Inflammatory macrophage treated with lipopolysaccharide for 1 hour (primary cell): ENCODE measurements at regions not wholly inside any gene's neighbourhood (a gene's known extent, or its start where the extent isn't known, plus 50 kb on each side); places are given as distances from the start of the nearest gene placed in this dataset.

Experiments
- DNase-seq, 2 donors: peaks; one replicate each; pipeline ENCODE4 v3.0.0-alpha.2; 2020 to 2022

DNA sequence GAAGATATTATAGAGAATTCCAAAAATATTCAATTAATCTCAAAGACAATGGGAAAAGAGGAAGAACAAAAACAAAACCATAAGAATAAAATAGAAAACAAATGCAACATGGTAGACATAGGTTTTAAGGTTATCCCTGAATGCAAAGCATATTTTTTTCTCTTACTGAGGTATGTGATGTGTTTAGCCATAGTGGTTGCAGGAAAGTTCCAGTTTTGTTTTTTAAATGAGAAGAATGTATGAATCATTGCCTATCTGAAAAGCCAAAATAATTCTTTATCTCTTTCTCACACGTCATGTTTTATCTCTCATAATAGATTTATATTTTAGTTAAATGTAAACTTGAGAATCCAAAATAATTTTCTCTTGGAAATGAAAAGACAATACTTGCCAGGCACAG is 2591.7 kb upstream of the PCDH20 start:
- DNase-seq: no peak

DNA sequence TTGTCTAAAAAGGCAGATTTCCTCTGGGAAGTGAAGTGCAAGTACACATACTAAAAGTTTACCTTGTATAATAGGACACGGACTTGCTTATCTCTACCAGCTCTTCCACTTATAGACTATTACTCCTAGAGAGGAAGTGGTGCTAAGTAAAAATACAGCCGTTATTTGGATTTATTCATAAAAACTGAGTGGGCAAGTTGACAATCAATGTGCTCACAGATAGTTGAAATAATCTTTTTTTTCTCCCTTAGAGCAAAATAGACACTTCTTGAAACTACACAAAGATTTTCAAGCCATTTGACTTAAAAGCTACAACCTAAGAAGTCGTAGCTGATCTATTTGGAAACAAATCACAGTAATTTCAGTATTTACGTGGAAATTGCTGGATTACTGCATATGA is 2584.7 kb upstream of the PCDH20 start:
- DNase-seq: no peak

DNA sequence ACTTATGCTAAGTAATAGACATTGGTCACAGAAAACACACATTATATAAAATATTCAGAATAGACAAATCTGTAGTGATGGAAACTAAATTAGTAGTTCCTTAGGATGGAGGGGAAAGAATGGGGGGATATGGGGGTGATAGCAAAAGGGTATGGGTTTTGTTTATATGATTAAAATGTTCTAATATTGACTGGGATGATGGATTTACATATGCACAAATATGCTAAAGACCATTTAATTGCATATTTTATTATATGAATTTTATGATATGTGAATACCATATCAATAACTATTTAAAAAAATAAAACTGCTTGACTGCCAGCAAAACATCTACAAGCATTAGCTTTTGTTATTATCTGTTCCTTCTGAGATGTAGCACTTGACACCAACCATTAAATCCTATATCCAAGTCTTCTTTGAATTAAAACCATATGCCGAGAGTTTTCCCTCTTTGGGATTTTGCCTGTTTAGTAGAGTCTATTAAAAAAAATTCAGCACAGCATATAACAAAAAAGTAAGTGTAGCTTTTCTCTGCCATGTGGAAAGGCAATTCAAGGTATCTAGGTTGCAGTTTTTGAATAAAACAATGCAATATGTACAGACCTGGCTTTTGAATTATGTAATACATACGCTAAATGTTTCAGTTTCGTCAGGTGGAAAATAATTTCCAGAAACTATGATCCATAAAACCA is 2584.1 kb upstream of the PCDH20 start:
- DNase-seq: no peak

DNA sequence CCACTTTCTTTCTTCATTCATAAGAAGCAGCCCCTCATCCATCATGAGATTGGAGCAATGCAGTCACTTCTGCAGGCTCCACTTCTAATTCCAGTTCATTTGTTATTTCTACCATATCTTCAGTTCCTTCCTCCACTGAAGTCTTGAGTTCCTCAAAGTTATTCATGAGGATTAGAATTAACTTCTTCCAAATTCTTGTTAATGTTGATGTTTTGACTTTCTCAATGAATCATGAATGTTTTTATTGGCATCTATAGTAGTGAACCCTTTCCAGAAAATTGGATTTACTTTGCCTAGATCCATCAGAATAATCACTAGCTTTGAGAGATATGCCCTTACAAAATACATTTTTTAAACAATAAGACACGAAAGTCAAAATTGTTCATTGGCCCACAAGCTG is 2567.7 kb upstream of the PCDH20 start:
- DNase-seq: no peak

DNA sequence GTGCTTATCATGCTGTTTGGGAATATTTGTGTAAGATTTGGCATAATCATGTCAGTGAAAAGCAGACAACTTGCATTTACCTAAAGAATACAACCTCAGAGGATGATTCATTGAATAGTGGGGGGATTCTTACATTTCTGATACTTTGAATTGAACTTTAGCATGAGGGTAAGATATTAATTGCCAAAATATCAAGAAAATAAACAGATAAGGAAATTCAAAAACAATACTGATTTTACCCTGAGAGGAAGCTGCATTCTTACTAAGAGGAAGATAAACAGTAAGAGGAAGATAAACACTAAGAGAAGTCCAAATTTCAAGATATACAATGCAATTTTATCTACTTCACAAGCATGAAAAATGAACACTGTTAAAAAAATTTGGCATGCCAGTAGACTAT is 2564.3 kb upstream of the PCDH20 start:
- DNase-seq: no peak

DNA sequence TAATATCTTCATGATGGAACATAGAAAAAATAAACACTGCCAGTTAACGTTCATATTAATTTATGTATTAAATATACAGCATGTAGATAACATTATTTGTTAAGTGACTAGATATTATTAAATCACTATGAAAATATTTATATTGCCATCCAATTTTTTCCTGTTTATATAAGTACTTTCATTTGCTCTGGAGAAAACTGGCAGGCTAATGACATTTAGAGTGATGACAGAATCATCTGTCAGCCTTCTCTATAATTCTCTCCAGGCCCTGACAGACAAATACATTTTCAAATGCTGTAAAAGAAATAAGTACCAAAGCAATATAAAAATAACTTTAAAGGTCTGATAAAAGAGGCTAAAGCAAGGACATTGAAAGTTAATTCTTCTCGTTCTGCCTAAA is 2556.7 kb upstream of the PCDH20 start:
- DNase-seq: no peak

DNA sequence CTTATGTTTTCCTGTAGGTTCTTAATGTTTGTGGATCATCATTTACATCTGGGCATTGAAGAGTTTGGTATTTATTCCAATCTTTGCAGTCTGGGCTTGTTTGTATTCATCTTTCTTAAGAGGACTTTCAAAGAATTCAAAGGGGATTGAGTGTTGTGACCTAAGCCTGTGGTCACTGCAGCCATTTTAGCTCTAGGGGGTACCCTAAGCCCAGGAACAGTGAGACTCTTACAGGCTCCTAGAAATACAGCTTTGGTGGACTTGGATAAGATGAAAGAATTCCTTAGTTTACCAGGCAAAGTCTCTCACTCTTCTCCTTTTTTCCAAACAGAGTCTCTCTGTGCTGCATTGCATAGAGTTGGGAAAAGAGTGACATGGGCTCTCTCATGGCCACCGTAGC is 2539.0 kb upstream of the PCDH20 start:
- DNase-seq: no peak

DNA sequence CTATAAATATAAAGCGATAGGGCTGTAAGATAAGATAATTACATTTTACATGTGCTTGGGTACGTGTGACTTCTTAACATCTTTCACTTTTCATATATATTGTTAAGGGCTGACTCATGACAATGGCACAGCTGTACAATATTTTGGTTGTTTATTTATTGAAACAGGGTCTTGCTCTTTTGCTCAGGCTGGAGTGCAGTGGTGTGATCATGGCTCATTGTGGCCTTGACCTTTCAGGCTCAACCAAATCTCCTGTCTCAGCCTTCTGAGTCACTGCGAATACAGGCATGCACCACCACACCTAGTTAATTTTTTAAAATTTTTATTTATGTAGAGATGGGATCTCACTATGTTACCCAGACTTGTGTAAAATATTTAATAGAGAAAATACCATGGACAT is 2532.4 kb upstream of the PCDH20 start:
- DNase-seq: no peak

DNA sequence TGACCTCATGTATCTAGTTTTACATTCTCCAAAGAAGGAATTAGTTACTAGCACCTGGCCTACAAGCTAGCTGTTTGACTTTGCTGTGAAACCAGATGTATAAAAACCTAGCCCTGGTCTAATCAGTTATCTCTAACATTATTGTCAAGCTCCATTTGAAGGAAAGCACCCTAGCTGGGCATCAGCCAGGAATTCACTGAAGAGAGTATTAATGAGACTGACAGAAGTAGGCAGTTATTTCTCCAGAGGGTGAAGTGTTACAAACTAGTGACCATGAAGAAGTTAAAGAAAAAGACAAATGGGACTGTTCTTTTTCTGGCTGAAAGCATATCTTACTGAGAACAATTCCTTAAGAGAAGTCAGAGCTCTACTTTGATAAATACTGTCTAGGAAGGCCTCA is 2529.3 kb upstream of the PCDH20 start:
- DNase-seq: no peak

DNA sequence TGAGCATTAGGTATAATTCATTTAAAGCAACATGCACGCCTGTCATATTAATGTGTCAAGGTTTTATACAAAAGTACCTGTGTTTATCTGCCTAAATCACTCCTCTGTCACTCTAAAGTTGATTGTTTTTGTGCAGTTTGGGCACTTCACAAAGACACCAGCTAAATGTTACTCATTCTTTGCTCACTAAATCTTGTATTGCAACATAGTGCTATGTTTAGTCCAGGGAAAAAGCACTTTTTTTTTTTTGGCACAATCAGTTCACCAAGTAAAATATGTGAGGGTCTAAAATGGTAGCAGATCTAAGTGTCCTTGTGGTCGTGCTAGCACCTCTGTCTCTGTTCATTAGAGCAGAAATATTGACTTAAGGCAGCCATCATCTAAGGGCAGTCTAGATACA is 2526.7 kb upstream of the PCDH20 start:
- no peak for DNase-seq

DNA sequence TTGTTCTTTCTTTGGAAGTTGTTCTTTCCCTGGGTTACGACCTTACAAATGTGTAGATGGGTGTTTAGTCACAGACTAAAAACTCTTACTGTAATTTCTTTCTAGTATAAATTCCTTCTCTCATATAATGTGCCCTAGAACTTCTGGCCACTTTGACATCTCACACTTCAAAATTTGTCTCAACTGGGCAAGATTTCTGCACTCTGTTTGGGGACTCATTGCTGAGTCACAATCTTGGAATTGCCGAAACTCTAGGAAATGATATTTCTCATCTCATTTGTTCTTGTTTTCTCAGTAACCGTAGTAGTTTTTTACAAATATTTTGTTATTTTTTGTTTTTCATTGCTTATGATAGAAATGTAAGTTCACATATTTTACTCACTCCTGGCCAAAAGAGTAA is 2523.2 kb upstream of the PCDH20 start:
- DNase-seq: no peak

DNA sequence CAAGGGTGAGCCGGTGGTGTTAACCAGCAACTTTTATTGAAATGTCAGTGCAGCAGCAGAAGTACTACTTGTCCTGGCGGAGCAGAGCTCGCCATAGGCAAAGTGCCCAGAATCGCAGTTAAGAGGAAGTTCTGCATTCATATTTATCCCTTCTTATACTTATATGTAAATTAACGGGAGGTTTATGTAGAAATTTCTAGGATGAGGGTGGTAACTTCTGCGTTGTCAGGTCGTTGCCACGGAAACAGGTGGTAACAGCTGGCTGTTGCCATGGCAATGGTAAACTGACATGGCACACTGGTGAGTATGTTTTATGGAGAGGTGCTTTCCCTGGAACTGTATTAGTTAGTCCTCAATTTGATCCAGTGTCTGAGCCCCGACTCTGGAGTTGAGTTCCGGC is 2494.9 kb upstream of the PCDH20 start:
- DNase-seq: no peak

DNA sequence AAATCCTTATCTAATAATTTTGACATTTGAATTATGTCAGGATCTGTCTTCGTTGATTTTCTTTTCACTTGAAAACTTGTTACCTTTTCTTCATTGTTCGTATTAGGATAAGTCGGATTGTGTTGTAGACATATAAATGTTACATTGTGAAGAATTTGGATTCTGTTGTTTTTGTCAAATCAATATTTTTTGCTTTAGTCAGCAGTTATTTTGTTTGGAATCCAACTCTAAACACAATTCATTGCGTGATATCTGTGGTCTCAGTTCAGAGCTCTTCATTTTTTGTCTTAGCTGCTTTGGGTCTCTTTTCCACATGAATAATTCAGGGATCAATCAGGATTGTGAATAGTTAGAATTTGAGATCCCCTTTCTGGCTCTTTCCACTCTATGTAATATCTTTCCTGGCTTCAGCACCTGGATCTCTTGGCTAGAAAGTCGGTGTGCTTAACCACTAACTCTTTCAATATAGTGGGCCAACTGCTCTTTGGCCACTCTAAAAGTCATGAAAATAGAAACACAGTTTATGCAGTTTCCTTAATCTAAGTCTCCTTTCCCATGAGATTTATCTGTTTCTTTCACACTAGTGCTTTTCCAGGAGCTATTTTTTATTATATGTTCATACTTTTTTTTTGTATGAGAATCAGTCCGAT is 2494.2 kb upstream of the PCDH20 start:
- DNase-seq: no peak

DNA sequence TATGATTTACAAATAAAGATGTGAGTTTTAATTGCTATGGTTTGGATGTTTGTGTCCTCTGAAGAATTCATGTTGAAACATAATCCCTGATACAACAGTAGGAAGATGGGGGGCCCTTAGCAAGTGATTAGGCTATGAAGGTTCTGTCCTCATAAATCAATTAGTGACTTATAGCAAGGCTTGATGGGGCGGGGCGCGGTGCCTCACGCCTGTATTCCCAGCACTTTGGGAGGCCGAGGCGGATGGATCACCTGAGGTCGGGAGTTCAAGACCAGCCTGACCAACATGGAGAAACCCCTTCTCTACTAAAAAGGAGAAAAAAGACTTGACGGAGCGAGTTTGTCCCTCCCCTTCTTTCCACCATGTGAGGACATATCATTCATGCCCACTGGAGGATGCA is 2486.5 kb upstream of the PCDH20 start:
- no peak for DNase-seq

DNA sequence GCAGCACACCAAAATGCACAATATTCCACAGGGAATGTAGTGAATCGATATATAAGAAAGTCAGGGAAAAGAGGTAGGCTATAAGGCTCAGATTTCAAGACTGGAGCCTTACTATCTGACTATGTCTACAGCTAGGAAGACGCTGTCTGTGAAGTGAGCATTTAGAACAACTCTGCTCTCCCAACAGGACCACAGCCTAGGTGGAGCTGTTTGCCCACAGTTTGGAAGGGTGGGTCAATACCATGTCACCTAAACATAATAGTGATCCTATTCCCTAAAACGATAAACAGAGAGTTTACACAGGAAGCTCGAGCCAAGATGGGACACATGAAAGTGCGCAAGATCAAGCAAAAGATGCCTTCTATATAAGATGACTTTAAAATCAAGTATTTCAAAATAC is 2486.0 kb upstream of the PCDH20 start:
- DNase-seq: no peak

DNA sequence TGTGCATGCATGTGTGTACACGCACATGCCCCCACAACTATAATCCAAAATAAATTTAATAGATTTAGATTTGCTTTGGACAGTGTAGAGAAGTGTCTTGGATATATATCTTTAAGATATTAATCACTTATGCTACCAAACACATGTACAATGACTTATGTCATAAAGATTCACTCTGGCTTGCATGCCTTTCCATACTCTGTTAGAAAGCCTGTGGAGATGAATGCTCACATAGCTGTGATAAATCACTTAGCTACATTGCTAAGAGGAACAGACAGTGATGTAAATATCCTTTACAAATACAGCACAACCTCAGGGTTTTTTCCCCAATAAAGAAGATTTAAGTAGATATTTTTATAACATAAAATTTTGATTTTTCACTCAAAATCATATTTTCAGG is 2484.8 kb upstream of the PCDH20 start:
- no peak for DNase-seq

DNA sequence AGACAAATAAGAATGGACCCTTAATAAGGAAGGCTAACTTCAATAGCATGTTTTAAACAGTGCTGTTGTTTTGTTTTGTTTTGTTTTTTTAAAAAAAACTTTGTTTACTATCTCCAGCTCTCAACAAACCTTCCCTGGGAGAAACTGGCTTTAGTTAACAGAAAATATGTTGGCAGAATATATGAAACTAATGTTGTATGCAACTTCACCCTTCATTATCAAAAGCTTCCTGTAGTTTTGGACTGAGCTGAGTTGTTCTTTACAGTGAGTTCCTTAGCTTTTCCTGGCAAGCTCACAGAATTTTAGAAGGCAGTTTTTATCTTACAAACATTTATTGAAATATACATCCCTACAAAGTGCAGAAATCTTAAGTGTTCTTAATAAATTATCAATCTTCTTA is 2480.7 kb upstream of the PCDH20 start:
- no peak for DNase-seq

DNA sequence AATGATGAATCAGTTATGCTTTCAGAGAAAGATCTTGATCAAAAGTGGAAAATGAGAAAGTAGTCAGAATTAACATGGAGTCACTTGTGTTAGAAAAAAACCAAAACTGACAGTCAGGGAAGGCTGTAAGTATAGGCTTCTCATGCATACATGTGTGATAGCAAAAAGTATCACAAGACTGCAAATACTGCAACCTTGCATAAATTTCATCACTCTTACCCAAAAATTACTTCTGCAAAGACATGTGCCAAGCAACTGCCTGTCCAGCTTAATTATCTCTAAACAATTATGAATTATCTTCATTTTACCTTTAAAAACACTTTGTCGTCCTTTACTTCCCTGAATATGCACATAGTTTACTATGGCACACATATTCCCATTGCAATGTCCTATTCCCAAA is 2466.4 kb upstream of the PCDH20 start:
- DNase-seq: no peak

DNA sequence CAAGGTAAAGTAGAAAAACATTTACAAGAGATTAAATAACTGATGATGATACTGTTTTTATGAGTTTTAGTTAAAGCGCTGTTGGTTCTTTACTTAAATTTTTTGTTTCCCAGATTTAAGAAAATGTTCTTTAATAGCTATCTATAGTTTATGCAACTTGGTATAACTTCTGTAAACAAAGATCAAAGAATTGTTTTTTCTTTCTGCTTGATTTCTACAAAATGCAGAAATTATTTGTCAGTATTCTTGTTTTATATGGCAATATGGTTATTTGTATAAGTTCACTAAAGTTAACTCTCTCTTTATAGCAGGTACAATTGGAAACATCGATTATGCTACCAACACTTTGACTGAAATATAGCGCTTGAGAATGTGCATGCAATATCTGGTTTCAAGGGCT is 2465.1 kb upstream of the PCDH20 start:
- no peak for DNase-seq

DNA sequence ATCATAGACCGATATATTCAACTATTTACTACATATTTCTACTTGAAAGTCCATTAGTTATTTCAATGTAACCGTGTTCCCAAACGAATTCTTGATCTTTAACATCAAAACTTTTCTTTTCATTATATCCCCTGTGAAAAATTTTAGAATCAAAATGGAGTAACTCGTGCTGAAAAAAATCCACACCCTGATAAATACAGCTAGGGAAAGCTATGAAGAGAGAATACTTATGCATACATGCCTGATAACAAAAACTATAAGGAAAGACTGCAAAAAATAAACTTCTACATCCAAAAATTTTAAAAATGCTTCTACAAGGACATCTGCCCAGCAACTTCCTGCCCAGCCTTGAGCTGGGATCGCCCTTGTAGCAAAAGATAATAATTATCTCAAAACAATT is 2458.3 kb upstream of the PCDH20 start:
- DNase-seq: no peak

DNA sequence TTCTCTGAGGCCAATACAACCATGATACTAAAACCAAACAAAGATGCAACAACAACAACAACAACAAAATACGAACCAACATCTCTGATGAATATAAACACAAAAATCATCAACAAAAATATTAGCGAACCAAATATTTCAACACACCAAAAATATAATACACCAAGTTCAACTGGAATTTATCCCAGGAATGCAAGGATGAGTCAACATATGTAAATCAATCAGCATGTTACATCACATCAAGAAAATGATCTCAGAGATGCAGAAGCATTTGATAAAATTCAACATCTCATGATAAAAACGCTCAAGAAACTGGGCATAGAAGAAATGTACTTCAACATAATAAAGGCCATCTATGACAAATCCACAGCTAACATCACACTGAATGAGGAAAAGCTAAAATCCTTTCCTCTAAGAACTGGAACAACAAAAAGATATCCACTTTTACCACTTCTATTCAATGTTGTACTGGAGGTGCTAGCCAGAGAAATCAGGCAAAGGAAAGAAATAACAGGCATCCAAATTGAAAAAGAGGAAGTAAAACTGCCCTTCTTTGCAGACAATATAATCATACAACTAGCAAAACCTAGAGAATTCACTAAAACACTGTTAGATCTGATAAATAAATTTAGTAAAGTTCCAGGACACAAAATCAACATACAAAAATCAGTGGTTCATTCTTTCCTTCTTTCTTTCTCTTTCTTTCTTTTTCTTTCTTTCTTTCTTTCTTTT is 2448.7 kb upstream of the PCDH20 start:
- no peak for DNase-seq

DNA sequence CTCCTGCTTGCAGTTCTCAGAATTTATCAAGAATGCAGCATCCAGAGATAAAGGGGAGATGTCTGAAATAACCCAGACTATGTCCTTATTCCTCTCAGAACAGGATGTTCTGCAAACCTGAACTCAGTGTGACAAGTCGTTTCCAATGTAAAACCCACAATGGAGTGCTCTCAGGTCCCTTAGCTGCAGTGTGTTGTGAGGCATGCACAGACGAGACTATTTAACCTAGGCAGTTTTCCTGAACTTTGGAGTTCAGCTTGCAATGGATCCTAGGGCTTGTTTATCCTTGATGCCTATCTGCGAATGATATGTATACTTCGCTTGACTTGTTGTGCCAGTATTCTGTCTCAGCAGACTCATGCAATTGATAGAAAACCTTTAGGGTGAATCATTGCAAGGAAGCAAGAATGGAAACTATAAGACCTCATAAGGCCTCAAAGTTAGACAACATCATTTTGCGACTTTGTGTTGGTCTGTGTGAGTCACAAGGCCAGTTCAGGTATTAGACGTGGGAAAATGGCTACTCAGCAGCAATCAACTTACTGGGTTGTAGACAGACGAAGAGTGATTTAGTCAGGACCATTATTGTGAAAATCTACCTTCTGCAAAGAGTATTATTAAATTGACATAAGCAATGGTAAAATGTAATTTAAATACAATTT is 2439.9 kb upstream of the PCDH20 start:
- DNase-seq: no peak

DNA sequence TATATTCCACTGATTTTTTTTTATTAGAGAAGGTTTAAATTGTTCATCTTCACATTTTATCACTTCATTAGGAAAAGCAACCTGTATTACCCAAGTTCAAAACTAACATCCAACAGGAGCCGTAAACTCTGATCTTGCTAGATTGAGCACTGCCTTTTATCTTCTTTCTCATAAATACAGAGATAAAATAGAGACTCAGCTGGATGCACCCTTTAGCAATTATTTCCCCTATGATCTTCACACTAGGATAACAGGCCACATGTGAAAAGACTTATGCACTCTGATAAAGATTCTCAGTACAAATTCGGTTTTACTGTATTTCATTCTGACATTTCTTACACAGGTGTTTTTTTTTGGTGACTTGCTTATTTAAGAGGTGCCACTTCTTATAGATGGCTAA is 2438.2 kb upstream of the PCDH20 start:
- no peak for DNase-seq

DNA sequence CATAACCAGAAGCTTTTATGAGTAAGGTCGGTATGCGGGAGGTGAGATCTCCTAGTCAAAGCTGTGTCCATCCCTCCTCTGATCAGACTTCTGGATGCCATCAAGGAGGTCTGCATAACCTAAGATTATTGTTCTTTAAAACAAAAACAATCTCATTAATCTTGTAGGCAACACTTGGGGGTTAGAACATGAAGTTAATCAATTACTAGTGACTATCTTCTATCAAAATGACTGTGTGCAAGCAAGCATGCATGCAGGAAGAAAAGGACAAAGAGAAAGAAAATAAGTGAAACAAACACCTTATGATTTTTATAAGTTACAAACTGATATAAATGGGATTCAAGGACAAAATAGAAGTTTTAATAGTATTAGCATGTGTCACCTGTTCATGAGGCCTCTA is 2435.9 kb upstream of the PCDH20 start:
- DNase-seq: no peak
